GM21447 (cell line): ENCODE measurements at regions not wholly inside any gene's neighbourhood (a gene's known extent, or its start where the extent isn't known, plus 50 kb on each side); places are given as distances from the start of the nearest gene placed in this dataset.
"Not testable (repeated sequence)": the region's sequence is repeated elsewhere in the genome, so short reads cannot be mapped to it uniquely, and the experiment has no call there.

ENCODE experiments used
- ATAC-seq: cut with Tn5 transposase; IDR thresholded peaks from one replicate; pipeline ENCODE4 v1.9.1; 2021; ENCODE audit not compliant: unreplicated experiment

DNA sequence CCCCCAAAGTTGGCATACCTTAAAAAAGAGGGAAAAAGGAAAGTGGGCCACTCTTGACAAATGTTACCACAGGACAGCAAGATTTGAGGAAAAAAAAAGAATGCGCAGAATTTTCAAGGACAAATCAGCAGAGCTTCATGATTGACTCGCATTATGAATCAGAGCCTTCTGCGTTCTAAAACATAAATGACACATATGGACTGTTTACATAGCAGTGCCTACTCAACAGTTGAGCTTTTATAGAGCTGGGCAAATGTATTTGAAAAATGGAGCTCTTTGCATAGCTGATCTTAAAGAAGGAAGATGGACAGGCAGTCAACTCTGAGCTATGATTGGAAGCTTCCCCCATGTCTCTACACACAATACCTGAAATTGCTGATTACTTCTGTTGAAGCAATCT lies 213.2 kb upstream of the NT5E start:
- no peak for ATAC-seq

GRCh38 chr6:85227345-85227744 lies 222.5 kb upstream of the NT5E start:
- ATAC-seq, result not testable (repeated sequence)

- ATAC-seq, result not testable (repeated sequence)
Observed at GRCh38 chr6:85212794-85213193, 237.1 kb upstream of the NT5E start.

DNA sequence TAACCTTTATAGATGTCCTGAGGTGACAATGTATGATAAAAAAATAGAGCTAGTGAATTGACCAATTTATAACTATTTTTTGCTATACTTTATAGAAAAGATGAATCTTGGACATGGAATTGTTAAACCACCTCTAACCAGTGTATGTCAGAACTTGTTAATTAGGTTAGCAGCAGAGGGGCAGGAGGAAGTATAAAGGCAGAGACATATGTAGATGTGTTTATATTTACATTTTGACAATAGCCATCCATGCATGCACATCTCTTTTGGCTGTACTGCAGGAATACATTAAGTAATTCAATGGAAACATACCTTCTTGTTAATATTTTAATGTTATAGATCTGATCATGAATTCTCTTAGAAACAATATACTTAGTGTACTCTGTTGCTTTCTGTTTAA lies 254.6 kb upstream of the NT5E start:
- ATAC-seq, result no peak

DNA sequence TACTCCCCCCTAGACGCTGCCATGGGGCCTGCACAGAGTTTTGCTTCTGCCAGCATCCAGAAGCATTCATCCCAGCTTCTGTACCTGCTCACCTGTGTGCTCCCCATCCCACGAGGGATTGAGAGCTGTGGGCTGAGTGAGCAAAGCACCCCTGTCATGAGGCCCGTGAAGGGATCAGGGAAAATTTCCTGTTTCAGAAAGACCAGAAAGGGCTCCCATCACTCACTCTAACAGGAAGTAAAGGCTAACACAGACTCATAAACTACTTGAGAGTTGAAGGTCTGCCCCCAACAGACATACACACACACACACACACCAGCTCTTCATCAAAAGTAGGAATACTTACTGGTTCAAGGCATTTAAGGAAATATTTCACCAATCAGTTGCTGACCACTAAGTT lies 256.5 kb upstream of the NT5E start:
- ATAC-seq, result no peak

- ATAC-seq, result no peak
Observed at GRCh38 chr6:85192596-85192995, 257.3 kb upstream of the NT5E start.

DNA sequence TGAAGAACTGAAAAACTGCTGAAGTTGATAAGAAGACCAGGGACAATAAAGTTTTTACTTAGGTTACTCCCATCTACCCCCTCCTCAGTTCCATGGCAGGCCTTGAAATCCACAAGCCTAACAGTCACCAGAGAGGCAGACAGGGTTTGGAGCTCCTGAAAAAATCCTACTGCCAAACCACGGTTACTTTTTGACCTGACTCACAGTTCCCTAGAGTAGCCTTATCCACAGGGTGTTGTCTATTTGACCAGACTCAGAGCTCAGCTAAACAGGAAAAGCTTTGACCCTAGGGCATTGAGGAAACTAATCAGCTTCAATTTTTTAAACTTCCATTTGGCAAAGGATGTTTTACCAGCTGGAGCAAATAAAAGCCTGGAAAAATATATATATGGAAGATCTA lies 257.7 kb upstream of the NT5E start:
- no peak for ATAC-seq

- ATAC-seq, result no peak
Observed at GRCh38 chr6:85191656-85192055, 258.2 kb upstream of the NT5E start.

GRCh38 chr6:85186546-85187175 lies 263.2 kb upstream of the NT5E start:
- ATAC-seq, result no peak

DNA sequence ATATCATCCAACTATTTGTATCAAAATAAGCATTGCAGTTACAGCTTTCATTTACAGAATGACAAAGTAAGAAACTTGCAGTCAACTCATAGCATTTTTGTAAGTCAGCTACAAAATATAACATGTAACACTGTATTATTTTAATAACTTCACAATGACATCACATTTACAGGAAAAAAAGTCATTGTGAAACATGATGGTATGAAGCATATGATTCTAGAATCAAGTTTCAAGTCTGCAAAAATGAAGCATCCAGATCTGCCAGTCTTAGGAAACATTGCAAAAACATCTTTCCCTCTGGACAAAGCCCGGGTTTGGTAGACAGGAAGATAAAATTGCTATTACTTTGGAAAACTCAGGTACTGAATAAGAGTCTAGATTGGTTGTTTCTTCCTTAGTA lies 263.9 kb upstream of the NT5E start:
- no peak for ATAC-seq

DNA sequence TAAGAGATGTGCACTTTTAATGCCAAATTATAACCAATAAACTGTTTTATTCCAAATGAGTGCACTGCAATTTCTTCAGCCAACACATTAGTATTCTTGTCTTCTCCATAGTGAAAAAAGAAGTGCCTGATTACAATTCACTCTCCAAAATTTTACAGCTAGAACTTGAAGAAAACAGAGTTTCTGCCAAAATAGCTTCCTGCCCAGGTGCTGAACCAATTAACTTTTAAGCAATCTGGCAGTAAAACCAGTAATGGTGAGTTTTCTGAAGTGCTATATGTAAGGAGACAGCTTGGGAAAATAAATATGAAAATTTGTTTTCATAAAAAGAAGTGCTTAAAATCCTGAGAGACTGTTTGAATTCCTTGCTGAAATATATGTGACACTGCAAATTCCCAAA lies 266.0 kb upstream of the NT5E start:
- ATAC-seq, result no peak

DNA sequence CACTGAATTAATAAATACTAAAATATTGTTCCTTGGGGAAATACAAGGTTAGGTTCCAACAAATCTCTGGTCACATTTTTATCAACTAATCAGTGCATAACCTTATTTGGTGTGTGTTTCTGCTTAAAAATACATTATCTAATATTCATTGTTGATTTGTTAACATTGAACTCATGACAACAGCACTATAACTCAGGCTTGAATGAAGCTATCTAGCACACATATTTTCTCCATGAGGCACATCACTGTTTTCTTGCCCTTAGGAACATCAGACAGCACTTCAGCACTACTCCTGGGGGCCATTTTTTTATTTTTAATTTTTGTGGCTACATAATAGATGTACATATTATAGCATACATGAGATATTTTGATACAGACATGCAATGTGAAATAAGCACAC lies 277.2 kb upstream of the NT5E start:
- no peak for ATAC-seq

DNA sequence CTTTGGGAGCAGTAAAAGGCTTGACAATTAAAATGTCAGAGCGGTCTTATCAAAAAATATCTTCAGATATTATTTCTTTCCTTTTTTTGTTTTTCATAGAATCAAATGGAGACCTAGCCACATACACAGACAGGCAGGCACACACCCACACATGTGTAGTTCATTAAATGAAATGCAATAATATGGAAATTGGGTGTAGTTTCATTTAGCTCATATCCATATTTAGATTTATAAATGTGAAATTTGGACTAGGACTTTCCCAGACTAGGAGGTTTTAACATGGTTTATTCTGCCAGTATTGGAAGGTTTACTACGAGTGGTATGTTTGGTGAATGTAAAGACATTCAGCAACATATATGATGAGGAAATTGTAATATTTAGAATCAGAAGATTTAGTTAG lies 277.7 kb upstream of the NT5E start:
- ATAC-seq, result no peak

DNA sequence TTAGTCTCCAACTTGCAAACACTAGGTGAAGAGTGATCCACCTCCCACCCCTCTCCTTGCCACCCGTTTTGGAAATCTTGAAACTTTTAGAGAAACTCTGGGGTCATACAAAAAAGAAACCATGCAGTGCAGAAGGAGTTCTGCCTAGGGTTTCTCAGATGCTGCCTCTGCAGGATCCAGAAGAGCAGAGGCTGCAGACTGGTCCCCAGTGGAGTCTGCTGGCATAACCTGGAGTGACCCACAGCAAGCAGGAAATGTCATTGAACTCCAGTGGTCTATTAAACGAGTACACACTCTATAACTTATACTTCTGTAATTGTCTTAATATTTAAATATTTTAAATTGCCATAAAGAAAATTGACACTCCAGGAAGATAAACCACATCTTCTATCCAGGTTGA lies 280.7 kb upstream of the NT5E start:
- no peak for ATAC-seq

DNA sequence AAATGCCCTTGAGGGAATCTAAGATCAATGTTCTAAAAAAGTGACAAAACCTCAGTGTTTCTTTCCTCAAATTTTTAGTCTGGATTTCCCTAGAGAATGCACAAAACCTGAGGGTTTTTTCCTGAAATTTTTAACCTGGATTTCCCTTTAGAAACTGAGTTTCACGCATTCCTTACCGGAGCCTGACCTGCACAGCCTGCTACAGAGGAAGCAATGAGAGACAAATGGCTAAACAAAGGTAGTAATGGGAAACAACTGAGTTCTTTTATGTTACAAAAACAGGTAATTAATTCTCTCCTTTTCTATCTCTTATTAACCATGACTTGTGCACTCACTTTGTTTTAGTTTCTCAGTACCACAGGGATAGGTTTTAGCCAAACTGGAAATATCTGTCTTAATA lies 281.7 kb upstream of the NT5E start:
- no peak for ATAC-seq

- ATAC-seq, result no peak
Observed at GRCh38 chr6:85166114-85166741, 283.7 kb upstream of the NT5E start.

GRCh38 chr6:85163156-85164080 lies 286.5 kb upstream of the NT5E start:
- no peak for ATAC-seq

- ATAC-seq, result no peak
Observed at GRCh38 chr6:85157311-85157710, 292.6 kb upstream of the NT5E start.

DNA sequence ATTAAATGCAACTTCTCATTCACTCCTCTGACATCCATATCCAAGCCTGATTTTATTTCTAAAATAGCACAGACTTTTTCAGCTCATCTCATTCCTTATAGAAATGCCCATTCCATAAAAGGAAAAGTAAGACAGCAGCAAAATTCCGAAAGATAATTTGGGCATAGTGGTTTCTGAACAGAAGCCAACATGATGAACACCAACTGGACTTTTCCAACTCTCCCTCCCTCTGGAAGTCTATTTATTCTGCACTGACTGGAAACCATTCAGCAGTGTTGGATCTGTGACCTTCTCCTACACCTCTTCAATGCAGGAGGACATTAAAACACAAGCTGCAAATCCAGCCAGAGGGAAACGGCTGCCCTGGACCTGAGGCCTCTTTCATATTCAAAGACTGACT lies 306.2 kb upstream of the NT5E start:
- ATAC-seq, result no peak

- no peak for ATAC-seq
Observed at GRCh38 chr6:85137865-85138264, 312.0 kb upstream of the NT5E start.

DNA sequence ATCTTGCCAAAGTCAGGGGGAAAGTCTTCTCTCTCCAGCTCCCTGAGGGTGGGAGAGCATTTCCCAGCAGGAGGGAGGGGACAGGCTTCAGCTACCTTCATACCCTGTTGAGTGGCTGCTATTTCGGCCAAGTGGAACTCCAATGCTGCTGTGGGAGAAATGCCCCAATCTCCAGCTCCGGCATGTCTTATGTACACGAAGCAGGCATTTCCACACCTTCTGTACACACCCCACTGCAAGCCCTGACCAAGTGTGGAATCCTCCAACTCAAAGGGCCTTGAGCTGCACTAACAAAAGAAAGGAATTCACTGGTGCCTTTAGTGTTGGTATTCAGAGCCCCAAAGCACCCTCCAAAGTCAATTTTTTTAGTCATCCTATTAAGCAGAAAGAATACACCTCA lies 313.6 kb upstream of the NT5E start:
- ATAC-seq, result no peak
